GM18499 (cell line): ENCODE measurements at regions not wholly inside any gene's neighbourhood (a gene's known extent, or its start where the extent isn't known, plus 50 kb on each side); places are given as distances from the start of the nearest gene placed in this dataset.

ENCODE experiments used
- ATAC-seq: cut with Tn5 transposase; IDR thresholded peaks from one replicate; pipeline ENCODE4 v1.9.1; 2021; ENCODE audit warnings: moderate number of reproducible peaks; ENCODE audit not compliant: insufficient read depth, unreplicated experiment

DNA sequence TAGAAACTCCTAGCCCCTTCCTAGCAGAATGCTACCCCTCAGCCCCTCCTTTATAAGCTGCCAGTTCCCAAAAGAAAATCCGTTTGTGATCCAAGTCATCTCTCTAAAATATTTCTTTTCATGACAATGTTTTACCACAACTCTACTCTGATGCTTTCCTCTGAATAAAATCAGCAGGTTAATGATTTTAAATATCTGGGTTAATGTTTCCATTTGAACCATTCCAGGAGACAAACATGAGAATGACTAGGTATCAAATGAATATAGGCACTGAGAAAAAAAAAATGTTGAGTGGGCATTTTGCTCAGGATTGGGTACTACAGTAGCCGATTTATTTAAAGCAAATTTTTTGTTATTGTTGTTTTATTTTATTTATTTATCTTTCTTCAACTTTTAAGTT is 360.3 kb downstream of the WDR11 start:
- no peak for ATAC-seq

DNA sequence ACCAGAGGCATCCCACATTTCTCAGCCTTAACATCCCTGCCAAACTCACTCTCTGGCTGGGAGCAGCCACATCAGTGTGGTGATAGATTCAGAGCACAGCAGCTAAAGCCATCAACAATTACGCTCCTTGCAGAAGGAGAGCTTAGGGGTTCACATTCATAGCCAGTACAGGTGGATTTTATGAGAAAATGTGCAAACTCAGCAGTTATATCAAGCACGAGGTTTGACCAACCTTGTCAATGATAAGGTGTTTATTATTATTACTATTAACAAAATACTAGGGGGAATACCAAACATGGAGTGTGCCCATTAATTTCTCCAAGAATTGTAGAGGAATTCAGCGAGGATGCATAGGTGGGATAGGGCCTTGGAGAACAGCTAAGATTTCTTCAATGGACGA is 362.3 kb downstream of the WDR11 start:
- ATAC-seq: no peak

DNA sequence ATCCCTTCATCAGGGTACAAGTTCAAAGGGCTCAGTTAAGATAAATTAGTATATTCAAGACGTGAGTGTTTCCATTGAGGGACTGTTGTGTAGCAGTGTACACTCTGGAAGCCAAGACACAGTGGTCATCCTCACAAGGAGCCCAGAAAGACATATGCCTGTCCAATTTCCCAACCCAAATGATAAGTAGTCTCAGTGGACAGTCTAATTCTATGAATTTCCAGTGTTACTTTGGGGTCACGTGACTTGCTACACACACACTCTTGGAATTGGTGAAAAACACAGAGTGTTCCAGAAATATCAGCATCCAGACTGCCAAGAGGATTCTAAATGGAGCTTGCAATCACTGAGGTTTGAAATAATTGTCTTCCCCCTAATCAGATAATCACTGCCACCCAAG is 365.1 kb downstream of the WDR11 start:
- ATAC-seq: no peak

DNA sequence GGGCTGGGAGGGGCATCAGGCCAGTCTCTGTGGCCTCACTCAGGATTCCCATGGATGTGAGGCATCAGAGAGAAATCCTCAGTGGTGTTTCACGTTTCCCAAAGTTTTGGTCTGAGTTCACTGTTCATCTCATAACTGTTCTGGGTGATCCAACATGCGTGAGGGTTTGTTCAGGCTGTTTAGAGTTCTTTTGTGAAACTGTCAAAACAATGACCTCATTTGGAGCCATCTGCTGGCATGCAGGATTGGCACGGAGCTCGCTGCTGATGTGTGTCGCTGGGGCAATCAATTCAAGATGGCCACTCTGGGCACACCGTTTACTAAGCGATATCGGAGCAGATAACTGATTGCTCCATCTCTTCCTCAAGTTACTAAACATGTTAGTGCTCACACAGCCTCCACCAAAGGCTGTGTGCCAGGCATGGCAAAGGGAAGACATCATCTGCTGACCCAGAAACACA is 365.6 kb downstream of the WDR11 start:
- no peak for ATAC-seq

DNA sequence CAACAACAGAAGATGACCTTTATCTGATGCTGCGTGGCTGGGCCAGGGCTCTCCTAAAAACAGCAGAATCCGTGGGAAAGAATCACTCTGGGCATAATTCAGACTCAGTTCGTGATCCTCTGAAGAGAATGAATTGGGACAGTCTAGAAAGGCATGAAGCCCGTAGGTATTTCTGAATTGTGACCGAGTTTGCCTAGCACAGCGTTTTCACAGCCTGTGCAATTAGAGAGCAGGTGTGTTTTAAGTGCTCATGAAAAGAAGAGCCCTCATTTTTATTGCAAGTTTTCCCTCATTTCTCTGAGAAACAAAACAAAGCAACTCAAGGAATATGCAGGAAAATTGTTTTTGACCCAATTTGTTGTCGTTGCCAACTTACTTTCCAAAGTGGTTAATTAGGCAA is 366.2 kb downstream of the WDR11 start:
- ATAC-seq: no peak

DNA sequence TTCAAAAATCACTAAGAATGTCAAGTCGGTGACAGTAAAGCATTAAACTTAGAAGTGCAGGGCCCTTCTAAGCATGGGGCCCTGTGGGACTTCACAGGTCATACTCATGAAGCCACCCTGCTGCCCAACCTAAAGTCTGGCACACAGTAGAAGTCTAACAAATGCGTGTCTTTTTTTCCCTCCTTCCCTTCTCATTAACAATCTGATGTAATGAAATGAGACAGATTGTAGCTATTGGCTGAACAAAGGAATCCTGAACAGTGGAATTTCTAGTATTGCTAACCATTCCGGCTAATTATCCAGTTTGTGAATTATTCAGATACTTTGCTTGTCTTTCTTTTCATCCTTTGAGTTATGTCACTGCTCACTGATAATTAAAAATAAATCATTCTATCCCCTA is 369.9 kb downstream of the WDR11 start:
- no peak for ATAC-seq

DNA sequence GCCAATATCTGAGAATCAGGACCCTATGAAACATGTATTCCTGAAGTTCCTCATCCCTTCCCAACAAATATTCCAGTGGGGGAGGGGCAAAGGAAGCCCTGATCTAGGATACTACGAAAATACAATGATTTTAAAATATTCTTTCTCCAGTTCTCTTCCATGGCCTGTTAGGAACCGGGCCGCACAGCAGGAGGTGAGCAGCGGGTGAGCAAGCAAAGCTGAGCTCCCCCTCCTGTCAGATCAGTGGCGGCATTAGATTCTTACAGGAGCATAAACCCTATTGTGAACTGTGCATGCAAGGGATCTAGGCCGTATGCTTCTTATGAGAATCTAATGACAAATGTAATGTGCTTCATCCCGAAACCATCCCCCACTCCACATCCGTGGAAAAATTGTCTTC is 370.8 kb downstream of the WDR11 start:
- ATAC-seq: no peak

DNA sequence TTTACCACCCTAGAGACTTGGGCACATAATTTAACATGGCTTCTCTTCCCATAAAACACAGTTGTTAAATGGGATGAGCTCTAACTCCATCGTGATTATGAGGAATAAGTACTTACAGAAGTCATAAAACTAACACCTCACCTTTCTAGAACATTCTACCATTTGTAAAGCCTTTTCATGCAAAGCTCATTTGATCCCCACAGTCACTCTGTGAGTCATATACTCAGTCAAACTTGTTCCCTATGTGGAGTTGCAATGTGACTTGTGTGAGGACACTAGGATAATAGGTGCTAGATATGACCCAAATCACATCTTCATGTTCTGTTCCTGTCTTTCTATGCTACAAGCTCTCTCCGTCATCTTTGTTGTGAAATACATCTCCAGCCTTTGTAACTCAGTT is 371.7 kb downstream of the WDR11 start:
- ATAC-seq: no peak

DNA sequence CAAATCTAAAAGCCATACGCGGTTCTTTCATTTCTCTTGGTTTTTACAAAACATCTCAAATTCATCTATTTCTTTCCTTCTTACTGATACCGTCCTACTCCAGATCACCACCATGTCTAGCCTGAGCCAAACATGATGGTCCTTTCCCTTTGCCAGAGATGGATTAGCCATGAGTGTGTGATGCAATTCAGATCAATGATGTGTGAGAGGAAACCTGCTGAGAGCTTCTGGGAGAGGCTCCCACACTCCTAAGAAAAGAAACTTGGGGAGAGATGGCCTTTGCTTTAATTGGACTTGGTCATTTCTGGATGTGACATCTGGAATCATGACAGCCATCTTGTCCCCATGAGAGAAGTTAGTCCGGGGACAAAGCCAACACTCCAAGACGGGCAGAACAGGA is 367.2 kb downstream of the FGFR2 start:
- ATAC-seq: no peak

DNA sequence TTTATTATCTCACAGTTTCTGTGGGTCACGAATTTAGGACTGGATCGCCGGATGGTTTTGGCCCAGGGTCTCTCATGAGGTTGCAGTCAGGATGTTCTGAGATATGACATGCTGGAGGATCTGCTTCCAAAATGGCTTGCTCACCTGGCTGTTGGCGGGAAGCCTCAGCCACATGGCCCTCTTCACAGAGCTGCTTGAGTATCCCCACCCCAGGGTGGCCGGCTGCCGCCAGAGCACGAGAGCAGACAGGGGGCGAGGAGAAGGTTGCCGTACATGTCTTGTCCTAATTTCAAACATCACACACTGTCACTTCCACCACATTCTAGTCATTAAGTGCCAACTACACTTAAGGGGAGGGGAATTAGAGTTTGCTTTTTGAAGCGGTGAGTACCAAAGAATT is 365.8 kb downstream of the FGFR2 start:
- no peak for ATAC-seq

DNA sequence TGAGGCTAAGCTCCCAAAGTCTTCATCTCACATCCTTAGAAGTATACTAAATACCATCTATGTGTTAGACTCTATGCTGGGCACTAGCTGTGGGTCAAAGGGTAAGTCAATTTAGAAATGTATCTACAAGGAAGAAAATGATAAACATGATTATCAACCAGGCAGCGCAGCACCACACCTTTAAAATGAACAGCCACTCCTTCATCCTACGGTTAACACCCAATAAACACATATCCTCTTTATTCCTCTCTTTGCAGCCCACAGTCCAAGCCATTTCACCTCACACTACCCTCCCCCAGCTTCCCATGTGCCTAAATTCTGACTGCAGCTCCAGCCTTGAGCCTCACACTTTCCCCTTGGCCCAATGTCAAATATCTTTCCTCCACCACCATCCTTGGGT is 362.6 kb downstream of the FGFR2 start:
- ATAC-seq: no peak

DNA sequence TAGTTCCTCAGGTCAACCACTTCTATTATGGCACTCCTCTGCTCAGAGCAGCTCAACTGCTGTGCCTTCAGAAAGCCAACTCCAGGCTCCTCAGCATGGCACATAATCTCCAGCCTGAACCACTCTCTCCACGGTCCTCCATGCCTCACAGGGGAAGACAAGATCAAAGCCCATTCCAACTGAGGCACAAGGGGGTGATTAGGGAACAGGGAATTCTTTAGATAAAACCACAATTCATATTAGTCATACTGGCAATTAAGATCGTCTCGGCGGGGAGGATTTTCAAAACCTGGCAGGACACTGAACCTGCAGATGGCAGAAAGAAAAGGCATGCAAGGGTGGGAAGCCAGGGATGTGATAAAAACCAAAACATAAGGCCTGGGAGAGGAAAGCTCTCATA is 361.6 kb downstream of the FGFR2 start:
- no peak for ATAC-seq

DNA sequence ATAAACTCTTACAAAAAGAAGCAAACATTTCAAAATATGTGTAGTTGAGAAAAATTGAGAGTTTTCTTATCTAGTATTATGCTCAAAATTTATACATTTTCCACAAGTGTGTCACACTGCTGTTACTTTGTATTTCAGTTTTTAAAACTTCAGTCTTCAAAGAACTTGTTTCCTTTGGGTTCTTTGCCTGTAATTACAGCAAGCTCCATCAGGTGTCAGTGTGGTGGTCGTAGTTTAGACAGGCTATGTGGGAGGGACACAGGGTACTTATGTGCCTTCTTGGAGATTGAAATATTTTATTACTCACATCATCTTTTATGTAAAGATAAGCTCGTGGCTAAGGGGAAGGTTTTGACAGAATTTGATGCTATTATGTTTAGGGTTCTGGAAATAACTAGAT is 360.5 kb downstream of the FGFR2 start:
- ATAC-seq: no peak

DNA sequence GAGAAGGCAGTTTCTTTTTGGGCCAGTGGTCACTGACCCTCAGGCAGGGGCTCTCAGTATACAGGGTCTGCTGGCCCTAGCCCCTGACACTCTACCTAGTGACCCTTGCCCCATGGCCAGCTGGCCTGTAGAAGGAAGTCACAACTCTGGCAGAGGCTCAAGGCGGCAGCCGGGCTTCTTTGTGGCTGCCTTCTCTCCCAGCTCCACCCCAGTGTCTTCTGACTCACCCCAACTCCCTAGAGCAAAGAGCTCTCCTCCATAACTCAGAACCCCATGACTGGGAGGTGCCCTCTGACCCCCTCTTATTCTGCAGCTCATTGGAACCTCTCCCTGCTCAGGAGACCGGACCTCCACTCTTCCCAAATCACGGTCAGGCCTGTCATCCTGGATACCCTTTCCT is 358.2 kb downstream of the FGFR2 start:
- ATAC-seq: no peak

DNA sequence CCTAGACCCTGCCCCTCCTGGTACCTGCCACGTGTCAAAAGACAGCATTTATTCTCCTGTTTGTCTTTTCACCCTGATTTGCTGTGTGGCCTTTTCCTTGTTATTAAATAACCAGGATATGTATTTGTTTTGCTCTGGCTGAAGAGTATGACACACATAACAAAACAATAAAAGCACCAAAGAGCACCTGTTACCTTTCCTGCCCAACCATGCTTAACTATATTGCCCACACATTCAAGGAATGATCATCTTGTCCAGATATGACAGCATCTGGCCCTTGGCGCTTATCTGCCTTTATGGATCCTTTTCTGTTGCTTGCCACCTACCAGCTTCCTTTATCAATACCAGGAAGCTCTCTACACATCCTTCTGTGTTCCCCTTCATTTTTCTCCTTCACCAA is 357.7 kb downstream of the FGFR2 start:
- no peak for ATAC-seq

DNA sequence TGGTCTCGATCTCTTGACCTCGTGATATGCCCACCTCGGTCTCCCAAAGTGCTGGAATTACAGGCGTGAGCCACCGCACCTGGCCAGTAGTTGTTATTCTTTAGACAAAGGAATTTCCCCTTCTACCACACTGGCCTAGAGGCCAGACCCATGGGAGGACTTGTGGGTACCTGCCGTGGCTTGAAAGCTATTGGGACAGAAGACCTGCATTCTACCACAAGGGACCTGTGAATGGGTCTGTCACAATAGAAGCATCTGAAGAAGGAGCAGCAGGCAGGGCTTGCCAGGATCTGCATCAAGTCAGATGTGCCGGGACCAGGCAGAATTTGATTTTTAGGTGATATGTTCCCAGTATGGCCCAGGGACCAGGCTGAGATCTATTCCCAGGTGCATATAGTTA is 356.9 kb downstream of the FGFR2 start:
- ATAC-seq: no peak

DNA sequence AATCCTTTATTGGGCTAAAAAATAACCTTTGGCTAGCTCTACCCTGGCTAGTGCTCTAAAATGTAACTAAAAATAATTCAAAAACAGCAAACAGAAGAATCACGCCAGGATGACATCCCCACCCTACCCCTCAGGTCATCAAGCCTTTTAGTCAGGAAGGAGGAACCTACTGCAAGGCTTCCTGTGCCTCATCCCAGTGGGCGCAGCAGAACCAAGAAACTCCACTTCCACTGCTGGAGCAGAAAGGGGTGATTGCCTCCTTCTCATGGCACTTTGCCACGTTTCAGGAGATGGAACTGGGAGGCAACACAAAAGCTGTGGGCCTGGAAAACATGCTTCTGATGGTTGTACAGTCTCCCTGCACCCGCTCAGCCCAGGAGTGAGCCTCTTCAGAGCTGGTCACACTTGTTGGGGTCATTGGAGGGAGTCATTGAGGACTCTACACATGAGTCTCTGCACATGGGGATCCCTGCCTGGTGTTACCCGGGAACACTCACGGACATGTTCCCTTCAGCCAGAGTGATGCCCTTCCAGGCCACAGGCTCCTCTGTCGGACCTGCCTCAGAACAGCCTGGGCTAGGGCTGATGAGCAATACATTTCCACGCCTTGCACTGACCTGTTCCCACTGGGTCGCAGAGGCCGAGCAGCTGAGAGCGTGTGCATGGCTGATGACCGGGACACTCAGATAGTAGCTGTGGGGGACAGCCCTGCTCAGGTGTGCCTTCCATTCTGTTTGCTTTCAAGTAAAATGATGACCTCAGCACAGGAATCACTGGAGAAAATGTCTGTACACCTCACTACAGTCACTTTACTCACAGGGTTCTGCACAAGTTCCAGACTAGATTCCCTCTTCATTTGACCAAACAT is 355.3 kb downstream of the FGFR2 start:
- no peak for ATAC-seq

DNA sequence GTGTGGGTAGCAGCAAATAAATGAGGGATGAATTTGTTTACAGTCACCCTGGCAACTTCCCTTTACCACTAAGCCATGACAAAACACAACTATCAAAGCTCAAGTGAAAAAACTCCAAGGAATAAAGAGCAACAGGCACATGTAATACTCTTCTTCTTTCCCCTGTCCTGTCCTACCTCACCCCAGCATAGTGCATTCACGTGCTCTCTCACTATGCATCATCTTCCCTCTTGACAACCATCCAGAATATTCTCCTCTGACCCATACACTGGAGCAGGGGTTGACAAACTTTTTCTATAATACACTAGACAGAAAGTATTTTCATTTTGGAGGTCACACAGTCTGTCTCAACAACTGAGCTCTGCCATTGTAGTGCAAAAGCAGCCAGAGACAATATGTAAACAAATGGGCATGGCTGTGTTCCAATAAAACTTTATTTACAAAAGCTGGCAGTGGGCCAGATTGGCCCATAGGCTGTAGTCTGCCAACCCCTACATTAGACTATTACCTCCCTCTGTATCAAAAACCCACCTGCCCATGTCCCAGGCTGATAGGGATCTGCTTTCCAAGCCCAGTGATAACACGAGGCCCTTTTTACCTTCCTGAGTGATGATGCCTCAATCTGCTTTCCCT is 354.5 kb downstream of the FGFR2 start:
- no peak for ATAC-seq

DNA sequence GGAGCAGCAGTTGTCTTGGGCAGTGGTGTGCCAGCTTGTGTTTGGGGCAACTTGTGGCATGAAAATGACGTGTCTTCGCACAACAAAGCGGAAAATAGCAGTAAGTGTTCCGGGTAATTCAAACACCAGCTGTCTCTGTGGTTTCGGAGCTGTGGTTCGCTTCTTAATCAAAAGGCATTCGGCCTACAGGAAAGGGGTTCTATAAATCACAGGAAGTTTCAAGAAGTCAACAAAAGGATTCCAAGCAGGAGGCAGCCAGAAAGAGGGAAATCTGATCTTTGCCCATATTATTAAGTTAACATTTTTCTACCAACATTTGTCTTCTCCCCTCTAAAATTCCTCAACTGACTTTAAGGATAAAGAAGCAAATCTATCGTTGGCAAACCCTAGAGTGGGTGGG is 353.4 kb downstream of the FGFR2 start:
- ATAC-seq: no peak

DNA sequence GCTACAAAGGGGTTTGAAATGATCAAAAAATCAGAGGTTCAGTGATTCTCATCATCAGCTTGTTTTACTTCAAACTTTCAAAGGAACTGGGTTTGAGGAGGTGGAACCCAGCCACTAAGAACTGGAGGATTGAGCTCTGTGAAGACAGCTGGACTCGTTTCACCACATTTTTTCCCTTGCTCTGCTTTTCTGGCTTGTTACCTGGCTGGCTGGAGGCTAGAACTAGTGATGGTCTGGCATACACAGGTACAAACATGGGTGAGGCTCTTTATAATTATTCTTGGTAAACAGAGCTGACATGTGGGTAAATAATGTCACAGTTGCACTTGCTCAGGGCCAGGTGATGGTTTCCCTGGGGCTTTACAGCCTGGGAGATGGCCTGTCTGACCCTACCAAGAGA is 352.5 kb downstream of the FGFR2 start:
- no peak for ATAC-seq

DNA sequence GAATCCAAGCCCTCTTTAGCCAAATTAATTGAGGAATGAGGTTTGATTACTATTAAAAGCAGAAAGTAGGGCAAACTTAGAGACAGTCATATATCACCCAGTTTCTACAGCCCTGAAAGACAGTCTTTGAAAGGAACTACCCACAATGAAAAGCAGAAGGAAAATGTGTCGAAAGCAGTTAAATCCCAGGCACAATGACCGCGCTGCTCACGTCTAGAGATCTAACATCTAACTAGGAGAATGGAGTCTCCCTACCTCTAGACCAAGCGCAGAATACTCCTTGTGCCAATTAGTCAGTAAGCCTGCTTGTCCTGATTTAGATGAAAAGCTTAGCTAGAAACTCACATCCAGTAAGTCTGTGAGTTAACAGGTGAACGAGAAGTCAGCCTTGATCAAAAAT is 350.0 kb downstream of the FGFR2 start:
- no peak for ATAC-seq
